Choroid plexus epithelial cell (primary cell): ENCODE measurements at regions not wholly inside any gene's neighbourhood (a gene's known extent, or its start where the extent isn't known, plus 50 kb on each side); places are given as distances from the start of the nearest gene placed in this dataset.

Source experiments
- DNase-seq: peaks from one replicate; pipeline ENCODE4 v3.0.0-alpha.2; 2010; ENCODE audit warnings: low read depth
- H3K4me3 ChIP-seq: 2 replicates; pipeline ENCODE4 v1.5.1; 2011; ENCODE audit warnings: low read depth, mild to moderate bottlenecking, control low read depth, low read length, moderate library complexity
- TF ChIP-seq, protein P1 (sequence below): conservative IDR thresholded peaks from 2 replicates; pipeline ENCODE4 v1.5.1; 2011; ENCODE audit warnings: low read depth, mild to moderate bottlenecking, control low read depth, inconsistent platforms, low read length, moderate library complexity

DNA sequence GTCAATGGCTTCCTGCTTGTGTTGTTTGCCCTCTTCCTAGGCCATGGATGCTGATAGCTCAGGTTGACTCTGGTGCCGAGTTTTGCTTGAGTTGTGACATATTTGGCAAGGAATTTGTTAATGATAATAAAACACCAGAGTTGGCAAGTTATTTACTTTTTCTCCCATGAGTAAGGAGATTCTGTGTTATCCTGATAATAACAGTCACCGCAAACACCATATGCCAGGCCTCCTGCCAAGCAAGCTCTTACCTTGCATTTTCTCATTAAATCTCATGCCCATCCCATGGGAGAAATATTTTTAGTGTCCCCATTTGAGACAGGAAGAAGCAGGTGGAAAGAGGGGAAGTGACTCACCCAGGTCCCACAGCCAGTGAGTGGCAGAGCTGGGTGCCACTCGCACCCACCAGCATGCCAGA is 67.4 kb upstream of the CLCN4 start:
- no peak overlapping the region for H3K4me3 ChIP-seq
- DNase-seq = no peak
- TF ChIP-seq, protein P1, sequence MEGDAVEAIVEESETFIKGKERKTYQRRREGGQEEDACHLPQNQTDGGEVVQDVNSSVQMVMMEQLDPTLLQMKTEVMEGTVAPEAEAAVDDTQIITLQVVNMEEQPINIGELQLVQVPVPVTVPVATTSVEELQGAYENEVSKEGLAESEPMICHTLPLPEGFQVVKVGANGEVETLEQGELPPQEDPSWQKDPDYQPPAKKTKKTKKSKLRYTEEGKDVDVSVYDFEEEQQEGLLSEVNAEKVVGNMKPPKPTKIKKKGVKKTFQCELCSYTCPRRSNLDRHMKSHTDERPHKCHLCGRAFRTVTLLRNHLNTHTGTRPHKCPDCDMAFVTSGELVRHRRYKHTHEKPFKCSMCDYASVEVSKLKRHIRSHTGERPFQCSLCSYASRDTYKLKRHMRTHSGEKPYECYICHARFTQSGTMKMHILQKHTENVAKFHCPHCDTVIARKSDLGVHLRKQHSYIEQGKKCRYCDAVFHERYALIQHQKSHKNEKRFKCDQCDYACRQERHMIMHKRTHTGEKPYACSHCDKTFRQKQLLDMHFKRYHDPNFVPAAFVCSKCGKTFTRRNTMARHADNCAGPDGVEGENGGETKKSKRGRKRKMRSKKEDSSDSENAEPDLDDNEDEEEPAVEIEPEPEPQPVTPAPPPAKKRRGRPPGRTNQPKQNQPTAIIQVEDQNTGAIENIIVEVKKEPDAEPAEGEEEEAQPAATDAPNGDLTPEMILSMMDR = no peak

DNA sequence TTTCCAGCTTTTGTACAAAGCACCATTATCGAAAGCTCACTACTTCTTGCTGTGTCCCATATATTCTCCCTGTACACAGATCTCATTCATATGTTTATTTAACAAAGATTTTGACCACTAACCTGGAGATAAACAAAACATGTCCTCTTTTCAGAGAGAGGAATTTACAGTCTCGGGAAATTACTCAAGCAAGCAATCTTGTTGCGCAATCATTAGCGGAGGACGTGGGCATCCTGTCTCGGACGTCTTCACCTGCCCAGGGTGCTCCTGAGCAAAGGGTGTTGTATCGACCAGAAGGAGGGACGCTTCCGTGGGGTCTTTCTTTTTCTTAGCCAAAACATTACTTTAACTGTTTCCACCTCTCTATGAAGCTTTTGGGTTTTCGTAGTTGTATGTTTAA is 66.5 kb upstream of the CLCN4 start:
- TF ChIP-seq, protein P1 = no peak
- H3K4me3 ChIP-seq = no peak overlapping the region
- DNase-seq = peak; percentile 69

DNA sequence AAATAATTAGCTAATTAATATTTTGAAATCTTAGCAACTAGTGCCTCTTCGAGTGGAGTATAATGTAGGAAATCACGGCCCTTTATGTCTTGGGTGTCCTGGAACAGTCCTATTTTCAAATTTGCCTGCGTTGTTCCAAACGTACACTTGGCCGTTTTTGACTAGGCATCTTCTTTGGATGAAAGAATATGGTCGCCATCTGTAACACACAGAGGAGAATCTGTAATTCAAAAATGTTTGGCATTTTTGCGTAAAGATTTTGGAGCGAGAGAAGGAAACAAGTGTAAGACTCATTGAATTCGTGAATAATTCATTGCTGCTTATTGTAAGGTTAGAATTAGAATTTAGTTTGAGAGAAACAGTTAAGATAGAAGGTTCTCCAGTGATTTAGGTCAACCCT is 61.5 kb upstream of the CLCN4 start:
- no peak overlapping the region for H3K4me3 ChIP-seq
- TF ChIP-seq, protein P1 = no peak
- DNase-seq = no peak

DNA sequence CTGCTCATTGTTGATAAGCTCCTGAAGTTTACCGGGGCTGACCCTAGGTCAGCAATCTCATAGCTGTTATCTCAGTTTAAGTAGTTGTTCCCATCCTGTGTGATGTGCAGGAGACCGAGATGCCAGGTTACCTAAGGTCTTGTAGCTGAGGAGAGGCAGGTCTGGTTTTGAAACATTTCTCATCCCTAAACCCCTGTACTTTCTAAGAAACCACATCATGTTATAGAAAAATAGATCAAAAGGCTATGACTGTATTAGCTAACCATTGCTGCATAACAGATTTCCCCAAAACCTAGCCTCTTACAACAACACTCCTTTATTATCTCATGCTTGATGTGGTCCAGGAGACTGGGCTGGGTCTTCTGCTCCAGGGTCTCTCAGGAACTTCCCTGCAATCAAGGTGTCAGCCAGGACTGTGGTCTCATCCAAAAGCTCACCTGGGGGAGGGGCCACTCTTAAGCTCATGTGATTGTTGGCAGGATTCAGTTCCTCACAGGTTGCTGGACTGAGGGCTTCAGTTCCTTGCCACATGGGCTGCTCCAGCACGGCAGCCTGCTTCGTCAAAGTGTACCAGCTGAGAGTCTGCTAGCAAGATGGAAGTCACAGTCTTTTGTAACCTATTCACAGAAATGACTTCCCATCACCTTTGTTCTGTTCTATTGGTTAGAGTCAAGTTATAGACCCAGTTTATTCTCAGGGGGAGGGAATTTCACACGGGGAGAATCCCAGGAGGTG is 60.9 kb upstream of the CLCN4 start:
- H3K4me3 ChIP-seq = no peak overlapping the region
- TF ChIP-seq, protein P1 = no peak
- no peak for DNase-seq

GRCh38 chrX:10098270-10098713 is 58.5 kb upstream of the CLCN4 start:
- peak; percentile 28 for DNase-seq
- H3K4me3 ChIP-seq = no peak overlapping the region
- TF ChIP-seq, protein P1 = no peak

- no peak overlapping the region for H3K4me3 ChIP-seq
- no peak for DNase-seq
- TF ChIP-seq, protein P1 = no peak
Observed at GRCh38 chrX:10099411-10099810, 57.4 kb upstream of the CLCN4 start.

DNA sequence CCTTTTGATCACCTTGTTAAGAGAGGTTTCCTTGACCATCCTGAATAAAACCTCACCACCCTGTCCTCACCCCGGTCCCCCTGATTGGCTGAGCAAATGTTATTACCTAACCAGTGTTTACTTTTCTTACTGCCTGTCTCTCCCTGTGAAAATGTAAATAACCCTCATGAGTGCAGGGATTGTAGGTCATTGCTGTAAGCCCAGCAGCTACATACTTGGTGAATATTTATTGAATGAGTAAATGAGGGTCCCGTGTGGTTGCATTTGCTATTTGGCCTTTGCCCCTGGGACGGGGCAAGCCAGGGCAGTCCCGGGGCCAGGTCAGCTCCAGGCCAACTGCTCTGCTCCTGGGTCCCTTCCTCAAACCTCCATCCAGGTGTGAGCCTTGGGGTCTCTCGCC is 55.5 kb upstream of the CLCN4 start:
- TF ChIP-seq, protein P1 = no peak
- peak; percentile 62 for DNase-seq

More for the DNA sequence above, 55.5 kb upstream of the CLCN4 start:
- H3K4me3 ChIP-seq = no peak overlapping the region
